Liver (tissue), 8 donors: ENCODE measurements at regions not wholly inside any gene's neighbourhood (a gene's known extent, or its start where the extent isn't known, plus 50 kb on each side); places are given as distances from the start of the nearest gene placed in this dataset.

Source experiments
- DNase-seq: peaks from one replicate; pipeline ENCODE4 v3.0.0-alpha.2; 2017; ENCODE audit warnings: low spot score
- H3K27ac ChIP-seq, 2 donors: one replicate each; pipeline ENCODE4 v1.7.0; 2013; ENCODE audit warnings: inconsistent platforms in 2 of 2, low read length in 2 of 2, control low read depth in 1 of 2, low read depth in 1 of 2, mild to moderate bottlenecking in 1 of 2
- H3K27me3 ChIP-seq, 4 donors: one replicate each; pipeline versions ENCODE4 v1.6.1 to v1.7.0; 2013; ENCODE audit warnings: low read length in 3 of 4, inconsistent platforms in 1 of 4, mild to moderate bottlenecking in 1 of 4, moderate library complexity in 1 of 4; ENCODE audit not compliant: control insufficient read depth in 4 of 4, insufficient read depth in 4 of 4
- H3K36me3 ChIP-seq, 4 donors: one replicate each; pipeline versions ENCODE4 v1.6.1 to v1.7.0; 2013; ENCODE audit warnings: low read length in 3 of 4, mild to moderate bottlenecking in 3 of 4, low read depth in 1 of 4, moderate library complexity in 1 of 4; ENCODE audit not compliant: control insufficient read depth in 4 of 4, insufficient read depth in 3 of 4
- H3K4me1 ChIP-seq, 4 donors: one replicate each; pipeline versions ENCODE4 v1.6.1 to v1.7.0; 2013; ENCODE audit warnings: low read length in 3 of 4, mild to moderate bottlenecking in 3 of 4, moderate library complexity in 1 of 4; ENCODE audit not compliant: control insufficient read depth in 4 of 4, insufficient read depth in 4 of 4
- H3K4me3 ChIP-seq, 3 donors: one replicate each; pipeline versions ENCODE4 v1.6.1 to v1.7.0; 2013; ENCODE audit warnings: low read length in 3 of 3, control low read depth in 1 of 3, low read depth in 1 of 3, mild to moderate bottlenecking in 1 of 3
- H3K9ac ChIP-seq, 2 donors: one replicate each; pipeline ENCODE4 v1.7.0; 2013; ENCODE audit warnings: low read length in 2 of 2, mild to moderate bottlenecking in 2 of 2, moderate library complexity in 2 of 2, control low read depth in 1 of 2, low read depth in 1 of 2
- H3K9me3 ChIP-seq, 4 donors: one replicate each; pipeline versions ENCODE4 v1.6.1 to v1.7.0; 2013; ENCODE audit warnings: low read length in 3 of 4; ENCODE audit not compliant: control insufficient read depth in 4 of 4
- EGR1 ChIP-seq, 2 donors: IDR thresholded peaks; 2 replicates each; pipeline ENCODE4 v1.6.1; 2016 to 2018; ENCODE audit warnings: antibody characterized with exemption in 2 of 2, low read depth in 2 of 2
- FOXA2 ChIP-seq: IDR thresholded peaks from 2 replicates; pipeline ENCODE4 v1.6.1; 2016; ENCODE audit warnings: antibody characterized with exemption
- GABPA ChIP-seq, 2 donors: IDR thresholded peaks in 1 of 2; conservative IDR thresholded peaks in 1 of 2; 2 replicates each; pipeline ENCODE4 v1.6.1; 2016; ENCODE audit warnings: antibody characterized with exemption in 2 of 2, mild to moderate bottlenecking in 1 of 2, moderate library complexity in 1 of 2
- HNF4A ChIP-seq, 2 donors: conservative IDR thresholded peaks; 2 replicates each; pipeline ENCODE4 v1.6.1; 2016; ENCODE audit warnings: antibody characterized with exemption in 2 of 2, mild to moderate bottlenecking in 2 of 2
- HNF4G ChIP-seq: IDR thresholded peaks from 2 replicates; pipeline ENCODE4 v1.6.1; 2016; ENCODE audit warnings: antibody characterized with exemption
- JUND ChIP-seq, 2 donors: IDR thresholded peaks; 2 replicates each; pipeline ENCODE4 v1.6.1; 2016; ENCODE audit warnings: antibody characterized with exemption in 2 of 2
- NR2F2 ChIP-seq: IDR thresholded peaks from 2 replicates; pipeline ENCODE4 v1.6.1; 2016; ENCODE audit warnings: antibody characterized with exemption
- RXRA ChIP-seq, 2 donors: IDR thresholded peaks; 2 replicates each; pipeline ENCODE4 v1.6.1; 2017 to 2018; ENCODE audit warnings: antibody characterized with exemption in 2 of 2, mild to moderate bottlenecking in 1 of 2
- TAF1 ChIP-seq: conservative IDR thresholded peaks from 2 replicates; pipeline ENCODE4 v1.6.1; 2016; ENCODE audit warnings: antibody characterized with exemption, mild to moderate bottlenecking
- YY1 ChIP-seq: IDR thresholded peaks from 2 replicates; pipeline ENCODE4 v1.6.1; 2016; ENCODE audit warnings: antibody characterized with exemption, mild to moderate bottlenecking
- WGBS: extraction: QIAGEN DNeasy Blood & Tissue Kit; methylation state at CpG from one replicate; pipeline ENCODE4 v1.1.7; 2013; 5-methylcytosine and 5-hydroxymethylcytosine counted together
- TF ChIP-seq, protein P1 (sequence below): IDR thresholded peaks from 2 replicates; pipeline ENCODE4 v1.6.1; 2016; ENCODE audit warnings: antibody characterized with exemption
- TF ChIP-seq, protein P2 (sequence below): fragments of 150-350 bp; IDR thresholded peaks from 2 replicates; pipeline ENCODE4 v1.5.1; 2017; ENCODE audit warnings: improper control_type of control experiment, low read depth, low read length; ENCODE audit not compliant: missing input control
- TF ChIP-seq, protein P3 (sequence below): IDR thresholded peaks from 2 replicates; pipeline ENCODE4 v1.6.1; 2016; ENCODE audit warnings: antibody characterized with exemption
- TF ChIP-seq, protein P4 (sequence below): IDR thresholded peaks from 2 replicates; pipeline ENCODE4 v1.6.1; 2016; ENCODE audit warnings: antibody characterized with exemption, mild to moderate bottlenecking
- donor health status: healthy.
- donor health status: healthy.
- donor health status: healthy.
- donor health status: healthy.
- donor health status: healthy.

DNA sequence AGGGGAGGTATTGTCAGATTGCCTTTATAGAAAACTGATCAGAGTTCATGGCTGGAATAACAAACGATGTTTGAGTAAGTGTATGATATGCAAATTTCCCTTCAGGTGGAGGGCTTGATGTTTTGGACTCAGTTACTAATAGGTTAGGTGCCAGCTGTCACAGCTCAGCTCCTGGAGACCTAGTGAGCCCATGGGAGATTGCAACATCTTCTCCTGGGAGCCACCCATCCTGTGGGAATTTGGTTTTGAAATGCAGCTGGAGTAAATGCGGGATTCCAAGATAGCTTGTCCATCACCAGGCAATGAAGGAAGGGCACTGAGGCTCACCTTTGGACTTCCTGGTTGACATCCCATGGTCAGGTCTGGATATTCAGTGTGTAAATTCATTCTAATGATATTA, 211.4 kb upstream of the NRIP1 start:
- Histone ChIP-seq H3K27me3 (no peaks in the 10 kb centered on the region), H3K27ac (no peak overlapping the region), H3K9ac (no peak overlapping the region), H3K36me3 (no peaks in the 10 kb centered on the region), H3K4me3 (no peak overlapping the region), H3K4me1 (no peaks in the 10 kb centered on the region), H3K9me3 (peaks cover 0 to 1% (median 0%) of the 10 kb centered on the region in 4 donors)
- DNase-seq: no peak
- TF ChIP-seq, protein P1, sequence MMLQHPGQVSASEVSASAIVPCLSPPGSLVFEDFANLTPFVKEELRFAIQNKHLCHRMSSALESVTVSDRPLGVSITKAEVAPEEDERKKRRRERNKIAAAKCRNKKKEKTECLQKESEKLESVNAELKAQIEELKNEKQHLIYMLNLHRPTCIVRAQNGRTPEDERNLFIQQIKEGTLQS: no peak
- TF ChIP-seq, protein P2, sequence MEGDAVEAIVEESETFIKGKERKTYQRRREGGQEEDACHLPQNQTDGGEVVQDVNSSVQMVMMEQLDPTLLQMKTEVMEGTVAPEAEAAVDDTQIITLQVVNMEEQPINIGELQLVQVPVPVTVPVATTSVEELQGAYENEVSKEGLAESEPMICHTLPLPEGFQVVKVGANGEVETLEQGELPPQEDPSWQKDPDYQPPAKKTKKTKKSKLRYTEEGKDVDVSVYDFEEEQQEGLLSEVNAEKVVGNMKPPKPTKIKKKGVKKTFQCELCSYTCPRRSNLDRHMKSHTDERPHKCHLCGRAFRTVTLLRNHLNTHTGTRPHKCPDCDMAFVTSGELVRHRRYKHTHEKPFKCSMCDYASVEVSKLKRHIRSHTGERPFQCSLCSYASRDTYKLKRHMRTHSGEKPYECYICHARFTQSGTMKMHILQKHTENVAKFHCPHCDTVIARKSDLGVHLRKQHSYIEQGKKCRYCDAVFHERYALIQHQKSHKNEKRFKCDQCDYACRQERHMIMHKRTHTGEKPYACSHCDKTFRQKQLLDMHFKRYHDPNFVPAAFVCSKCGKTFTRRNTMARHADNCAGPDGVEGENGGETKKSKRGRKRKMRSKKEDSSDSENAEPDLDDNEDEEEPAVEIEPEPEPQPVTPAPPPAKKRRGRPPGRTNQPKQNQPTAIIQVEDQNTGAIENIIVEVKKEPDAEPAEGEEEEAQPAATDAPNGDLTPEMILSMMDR: no peak
- WGBS: 79% methylated on average over 2 of the region's 2 CpGs

DNA sequence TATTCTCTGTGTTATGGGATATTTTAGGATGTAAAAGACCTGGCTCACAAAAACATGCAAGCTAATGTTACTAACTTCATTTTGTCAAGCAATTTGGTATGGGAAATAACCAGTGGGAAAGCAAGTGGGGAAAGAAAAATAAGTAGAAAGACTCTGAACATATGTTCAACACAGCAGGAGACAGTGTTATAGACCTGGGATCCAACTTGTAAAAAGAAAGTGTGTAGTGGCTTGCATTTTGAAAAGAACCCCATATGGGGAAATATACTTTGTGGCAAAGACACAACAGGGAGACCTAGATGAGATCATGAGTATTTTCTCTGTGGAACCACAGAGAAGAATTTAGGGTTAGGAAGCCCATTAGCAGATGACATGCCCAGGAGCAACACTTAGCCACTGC, 212.7 kb upstream of the NRIP1 start:
- Histone ChIP-seq H3K27me3 (no peaks in the 10 kb centered on the region), H3K27ac (no peak overlapping the region), H3K36me3 (no peaks in the 10 kb centered on the region), H3K9me3 (peaks cover 0 to 2% (median under 1%) of the 10 kb centered on the region in 4 donors), H3K4me3 (no peak overlapping the region), H3K4me1 (no peaks in the 10 kb centered on the region), H3K9ac (no peak overlapping the region)
- TF ChIP-seq, protein P1: no peak
- TF ChIP-seq RXRA (IDR thresholded peaks at IDR 0.05) (no peak), YY1 (no peak), TAF1 (no peak), GABPA (IDR thresholded peaks at IDR 0.05 in 1 of 2, conservative IDR thresholded peaks at IDR 0.05 in 1 of 2) (no peak), FOXA2 (no peak), EGR1 (IDR thresholded peaks at IDR 0.05; ENCODE audit: low read depth in 2 of 2) (no peak), NR2F2 (no peak), JUND (IDR thresholded peaks at IDR 0.05) (no peak), HNF4G (no peak), HNF4A (conservative IDR thresholded peaks at IDR 0.05) (no peak)
- TF ChIP-seq, protein P3, sequence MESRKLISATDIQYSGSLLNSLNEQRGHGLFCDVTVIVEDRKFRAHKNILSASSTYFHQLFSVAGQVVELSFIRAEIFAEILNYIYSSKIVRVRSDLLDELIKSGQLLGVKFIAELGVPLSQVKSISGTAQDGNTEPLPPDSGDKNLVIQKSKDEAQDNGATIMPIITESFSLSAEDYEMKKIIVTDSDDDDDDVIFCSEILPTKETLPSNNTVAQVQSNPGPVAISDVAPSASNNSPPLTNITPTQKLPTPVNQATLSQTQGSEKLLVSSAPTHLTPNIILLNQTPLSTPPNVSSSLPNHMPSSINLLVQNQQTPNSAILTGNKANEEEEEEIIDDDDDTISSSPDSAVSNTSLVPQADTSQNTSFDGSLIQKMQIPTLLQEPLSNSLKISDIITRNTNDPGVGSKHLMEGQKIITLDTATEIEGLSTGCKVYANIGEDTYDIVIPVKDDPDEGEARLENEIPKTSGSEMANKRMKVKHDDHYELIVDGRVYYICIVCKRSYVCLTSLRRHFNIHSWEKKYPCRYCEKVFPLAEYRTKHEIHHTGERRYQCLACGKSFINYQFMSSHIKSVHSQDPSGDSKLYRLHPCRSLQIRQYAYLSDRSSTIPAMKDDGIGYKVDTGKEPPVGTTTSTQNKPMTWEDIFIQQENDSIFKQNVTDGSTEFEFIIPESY: no peak
- TF ChIP-seq, protein P4, sequence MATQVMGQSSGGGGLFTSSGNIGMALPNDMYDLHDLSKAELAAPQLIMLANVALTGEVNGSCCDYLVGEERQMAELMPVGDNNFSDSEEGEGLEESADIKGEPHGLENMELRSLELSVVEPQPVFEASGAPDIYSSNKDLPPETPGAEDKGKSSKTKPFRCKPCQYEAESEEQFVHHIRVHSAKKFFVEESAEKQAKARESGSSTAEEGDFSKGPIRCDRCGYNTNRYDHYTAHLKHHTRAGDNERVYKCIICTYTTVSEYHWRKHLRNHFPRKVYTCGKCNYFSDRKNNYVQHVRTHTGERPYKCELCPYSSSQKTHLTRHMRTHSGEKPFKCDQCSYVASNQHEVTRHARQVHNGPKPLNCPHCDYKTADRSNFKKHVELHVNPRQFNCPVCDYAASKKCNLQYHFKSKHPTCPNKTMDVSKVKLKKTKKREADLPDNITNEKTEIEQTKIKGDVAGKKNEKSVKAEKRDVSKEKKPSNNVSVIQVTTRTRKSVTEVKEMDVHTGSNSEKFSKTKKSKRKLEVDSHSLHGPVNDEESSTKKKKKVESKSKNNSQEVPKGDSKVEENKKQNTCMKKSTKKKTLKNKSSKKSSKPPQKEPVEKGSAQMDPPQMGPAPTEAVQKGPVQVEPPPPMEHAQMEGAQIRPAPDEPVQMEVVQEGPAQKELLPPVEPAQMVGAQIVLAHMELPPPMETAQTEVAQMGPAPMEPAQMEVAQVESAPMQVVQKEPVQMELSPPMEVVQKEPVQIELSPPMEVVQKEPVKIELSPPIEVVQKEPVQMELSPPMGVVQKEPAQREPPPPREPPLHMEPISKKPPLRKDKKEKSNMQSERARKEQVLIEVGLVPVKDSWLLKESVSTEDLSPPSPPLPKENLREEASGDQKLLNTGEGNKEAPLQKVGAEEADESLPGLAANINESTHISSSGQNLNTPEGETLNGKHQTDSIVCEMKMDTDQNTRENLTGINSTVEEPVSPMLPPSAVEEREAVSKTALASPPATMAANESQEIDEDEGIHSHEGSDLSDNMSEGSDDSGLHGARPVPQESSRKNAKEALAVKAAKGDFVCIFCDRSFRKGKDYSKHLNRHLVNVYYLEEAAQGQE: no peak
- DNase-seq: no peak
